ENCODE measurements at regions not wholly inside any gene's neighbourhood (a gene's known extent, or its start where the extent isn't known, plus 50 kb on each side); places are given as distances from the start of the nearest gene placed in this dataset.

DNA sequence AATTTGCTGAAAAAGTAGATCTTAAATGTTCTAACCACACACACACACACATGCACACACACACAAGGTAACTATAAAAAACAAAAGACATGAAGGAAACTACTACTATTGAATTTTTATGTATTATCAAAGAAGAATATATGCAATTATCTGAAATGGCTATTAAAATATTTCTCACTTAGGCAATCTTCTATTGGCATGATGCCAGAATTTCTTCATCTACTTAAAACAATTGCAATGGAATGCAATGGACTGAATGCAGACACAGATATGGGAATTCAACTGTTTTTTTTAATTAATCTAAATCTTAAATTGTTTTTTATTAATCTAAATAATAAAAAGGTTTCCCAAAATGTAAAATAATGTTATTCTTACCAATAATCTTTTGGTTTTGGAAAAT lies 152.6 kb upstream of the SMLR1 start:
- DNase-seq: no peak
- Mint-ChIP-seq H3K4me3 (ENCODE audit: unreplicated experiment) (no peak overlapping the region), H3K27me3 (ENCODE audit: unreplicated experiment) (peaks cover 1% of the 10 kb centered on the region), H3K4me1 (ENCODE audit: low read depth, unreplicated experiment) (no peaks in the 10 kb centered on the region), H3K36me3 (ENCODE audit: unreplicated experiment) (no peaks in the 10 kb centered on the region), H3K9me3 (ENCODE audit: unreplicated experiment) (peaks cover 1% of the 10 kb centered on the region), H3K27ac (ENCODE audit: unreplicated experiment) (no peak overlapping the region)
- TF ChIP-seq, protein P1, sequence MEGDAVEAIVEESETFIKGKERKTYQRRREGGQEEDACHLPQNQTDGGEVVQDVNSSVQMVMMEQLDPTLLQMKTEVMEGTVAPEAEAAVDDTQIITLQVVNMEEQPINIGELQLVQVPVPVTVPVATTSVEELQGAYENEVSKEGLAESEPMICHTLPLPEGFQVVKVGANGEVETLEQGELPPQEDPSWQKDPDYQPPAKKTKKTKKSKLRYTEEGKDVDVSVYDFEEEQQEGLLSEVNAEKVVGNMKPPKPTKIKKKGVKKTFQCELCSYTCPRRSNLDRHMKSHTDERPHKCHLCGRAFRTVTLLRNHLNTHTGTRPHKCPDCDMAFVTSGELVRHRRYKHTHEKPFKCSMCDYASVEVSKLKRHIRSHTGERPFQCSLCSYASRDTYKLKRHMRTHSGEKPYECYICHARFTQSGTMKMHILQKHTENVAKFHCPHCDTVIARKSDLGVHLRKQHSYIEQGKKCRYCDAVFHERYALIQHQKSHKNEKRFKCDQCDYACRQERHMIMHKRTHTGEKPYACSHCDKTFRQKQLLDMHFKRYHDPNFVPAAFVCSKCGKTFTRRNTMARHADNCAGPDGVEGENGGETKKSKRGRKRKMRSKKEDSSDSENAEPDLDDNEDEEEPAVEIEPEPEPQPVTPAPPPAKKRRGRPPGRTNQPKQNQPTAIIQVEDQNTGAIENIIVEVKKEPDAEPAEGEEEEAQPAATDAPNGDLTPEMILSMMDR (IDR thresholded peaks at IDR 0.05; ENCODE audit: partially characterized antibody, unreplicated experiment): no peak

DNA sequence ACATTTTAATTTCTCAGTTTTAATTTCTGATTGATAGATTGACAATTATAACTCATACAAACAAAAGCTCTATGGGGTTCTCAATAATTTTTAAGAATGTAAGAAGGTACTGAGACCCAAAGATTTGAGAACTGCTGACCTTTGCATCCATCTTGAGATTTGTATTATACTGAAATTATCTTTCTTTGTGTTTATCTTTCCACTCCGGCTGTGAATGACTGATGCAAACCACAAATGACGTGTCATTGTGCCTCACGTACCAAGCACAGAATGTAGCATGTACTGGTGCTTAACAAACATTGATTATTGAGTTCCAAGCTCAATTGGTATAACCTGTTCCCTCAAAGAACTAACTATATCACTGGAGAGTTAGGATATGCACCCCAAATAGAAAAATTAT lies 152.1 kb upstream of the SMLR1 start:
- H3K9me3 Mint-ChIP-seq (ENCODE audit: unreplicated experiment): peaks cover 1% of the 10 kb centered on the region
- H3K36me3 Mint-ChIP-seq (ENCODE audit: unreplicated experiment): no peaks in the 10 kb centered on the region
- TF ChIP-seq, protein P1 (IDR thresholded peaks at IDR 0.05; ENCODE audit: partially characterized antibody, unreplicated experiment): no peak
- H3K27me3 Mint-ChIP-seq (ENCODE audit: unreplicated experiment): peaks cover 1% of the 10 kb centered on the region
- H3K4me1 Mint-ChIP-seq (ENCODE audit: low read depth, unreplicated experiment): no peaks in the 10 kb centered on the region
- H3K27ac Mint-ChIP-seq (ENCODE audit: unreplicated experiment): no peak overlapping the region
- no peak for DNase-seq
- no peak overlapping the region for H3K4me3 Mint-ChIP-seq (ENCODE audit: unreplicated experiment)

DNA sequence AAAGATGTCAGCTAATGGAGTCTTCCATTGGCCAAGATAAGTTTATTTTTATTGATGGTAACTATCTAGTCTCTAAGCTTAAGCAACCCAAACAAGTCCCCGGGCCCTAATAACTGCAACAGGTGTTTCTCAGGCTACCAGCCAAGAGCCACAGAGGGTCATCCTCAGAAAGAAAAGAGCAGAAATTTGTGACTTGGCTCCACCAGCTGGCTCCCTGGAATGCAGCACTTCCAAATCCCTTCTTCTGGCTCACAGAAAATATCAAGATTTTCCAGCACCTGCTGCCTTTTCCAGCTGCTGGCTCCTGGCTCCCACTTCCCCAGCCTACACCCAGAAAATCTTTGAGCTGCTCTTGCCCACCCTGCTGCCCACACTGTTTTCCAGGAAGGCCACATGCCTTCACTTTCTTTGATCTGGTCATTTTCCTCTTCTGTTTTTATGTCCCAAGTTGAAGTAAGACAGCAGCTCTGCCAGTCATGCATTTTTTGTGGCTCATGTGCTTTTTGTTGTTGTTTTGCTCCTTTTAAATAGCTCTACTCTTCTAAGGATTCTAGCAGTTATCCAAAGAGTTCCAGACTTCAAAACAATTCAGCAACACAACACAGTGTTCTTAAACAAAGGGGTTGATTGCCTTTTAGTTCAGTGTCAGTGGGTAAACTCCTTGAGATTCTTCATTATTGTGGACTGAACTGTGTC lies 151.0 kb upstream of the SMLR1 start:
- H3K9me3 Mint-ChIP-seq (ENCODE audit: unreplicated experiment): peaks cover 1% of the 10 kb centered on the region
- TF ChIP-seq, protein P1 (IDR thresholded peaks at IDR 0.05; ENCODE audit: partially characterized antibody, unreplicated experiment): no peak

DNA sequence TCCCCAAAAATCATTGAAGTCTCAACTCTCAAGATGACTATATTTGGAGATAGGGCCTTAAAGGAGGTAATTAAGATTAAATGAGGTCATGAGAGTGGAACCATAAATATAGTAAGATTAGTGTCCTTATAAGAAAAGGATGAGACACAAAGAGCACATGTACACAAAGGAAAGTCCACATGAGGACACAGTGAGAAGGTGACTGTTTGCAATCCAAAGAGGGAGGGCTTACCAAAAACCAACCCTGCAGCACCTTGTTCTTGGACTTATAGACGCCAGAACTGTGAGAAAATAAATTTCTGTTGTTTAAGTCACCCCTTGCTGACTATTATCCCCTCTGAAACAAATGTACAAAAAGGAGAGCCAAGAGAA lies 150.4 kb upstream of the SMLR1 start:
- H3K4me1 Mint-ChIP-seq (ENCODE audit: low read depth, unreplicated experiment): no peaks in the 10 kb centered on the region
- peaks cover 1% of the 10 kb centered on the region for H3K27me3 Mint-ChIP-seq (ENCODE audit: unreplicated experiment)
- TF ChIP-seq, protein P1 (IDR thresholded peaks at IDR 0.05; ENCODE audit: partially characterized antibody, unreplicated experiment): no peak
- peaks cover 1% of the 10 kb centered on the region for H3K9me3 Mint-ChIP-seq (ENCODE audit: unreplicated experiment)
- no peak for DNase-seq
- no peaks in the 10 kb centered on the region for H3K36me3 Mint-ChIP-seq (ENCODE audit: unreplicated experiment)
- H3K4me3 Mint-ChIP-seq (ENCODE audit: unreplicated experiment): no peak overlapping the region
- no peak overlapping the region for H3K27ac Mint-ChIP-seq (ENCODE audit: unreplicated experiment)

More for the DNA sequence above, 151.0 kb upstream of the SMLR1 start:
- Mint-ChIP-seq H3K27me3 (ENCODE audit: unreplicated experiment) (peaks cover 1% of the 10 kb centered on the region), H3K4me1 (ENCODE audit: low read depth, unreplicated experiment) (no peaks in the 10 kb centered on the region), H3K27ac (ENCODE audit: unreplicated experiment) (no peak overlapping the region), H3K36me3 (ENCODE audit: unreplicated experiment) (no peaks in the 10 kb centered on the region), H3K4me3 (ENCODE audit: unreplicated experiment) (no peak overlapping the region)
- no peak for DNase-seq

DNA sequence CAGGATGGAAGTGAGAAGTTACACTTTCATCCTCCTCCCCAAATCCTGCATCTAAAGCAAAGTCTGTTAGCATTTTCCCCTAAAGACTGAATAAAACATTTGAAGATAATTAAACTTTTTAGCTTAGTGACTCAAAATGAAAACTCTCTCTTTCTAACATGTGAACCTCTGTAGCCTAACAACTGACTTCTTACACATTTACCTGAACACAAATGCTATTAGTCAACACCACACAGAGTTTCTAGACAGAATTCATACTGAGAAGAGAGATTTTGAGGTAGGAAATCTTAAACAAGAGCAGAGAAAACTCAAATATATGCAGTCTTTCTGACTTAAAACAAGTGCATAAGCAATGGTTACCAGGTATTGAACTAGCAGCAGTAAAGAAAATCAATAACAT lies 149.9 kb upstream of the SMLR1 start:
- no peaks in the 10 kb centered on the region for H3K4me1 Mint-ChIP-seq (ENCODE audit: low read depth, unreplicated experiment)
- no peak for DNase-seq
- TF ChIP-seq, protein P1 (IDR thresholded peaks at IDR 0.05; ENCODE audit: partially characterized antibody, unreplicated experiment): no peak
- H3K36me3 Mint-ChIP-seq (ENCODE audit: unreplicated experiment): no peaks in the 10 kb centered on the region
- peaks cover 1% of the 10 kb centered on the region for H3K27me3 Mint-ChIP-seq (ENCODE audit: unreplicated experiment)
- H3K27ac Mint-ChIP-seq (ENCODE audit: unreplicated experiment): no peak overlapping the region
- peaks cover 1% of the 10 kb centered on the region for H3K9me3 Mint-ChIP-seq (ENCODE audit: unreplicated experiment)
- no peak overlapping the region for H3K4me3 Mint-ChIP-seq (ENCODE audit: unreplicated experiment)

Measured in glutamatergic neuron (in vitro differentiated cells).